ENCODE measurements at regions not wholly inside any gene's neighbourhood (a gene's known extent, or its start where the extent isn't known, plus 50 kb on each side); places are given as distances from the start of the nearest gene placed in this dataset.

- no peak for DNase-seq (ENCODE audit: low read depth in 1 of 2, low spot score in 1 of 2)
Observed at GRCh38 chr12:14148489-14149270, 167.3 kb upstream of the GRIN2B start.

GRCh38 chr12:14153803-14154202 is 172.4 kb upstream of the GRIN2B start:
- DNase-seq (ENCODE audit: low read depth in 1 of 2, low spot score in 1 of 2), result no peak

GRCh38 chr12:14156606-14157005 is 175.2 kb upstream of the GRIN2B start:
- DNase-seq (ENCODE audit: low read depth in 1 of 2, low spot score in 1 of 2), result no peak

GRCh38 chr12:14157088-14157747 is 175.8 kb upstream of the GRIN2B start:
- no peak for DNase-seq (ENCODE audit: low read depth in 1 of 2, low spot score in 1 of 2)

- no peak for DNase-seq (ENCODE audit: low read depth in 1 of 2, low spot score in 1 of 2)
Observed at GRCh38 chr12:14164266-14164665, 182.9 kb upstream of the GRIN2B start.

- peak in 1 of 2 donors; percentile 1 for DNase-seq (ENCODE audit: low read depth in 1 of 2, low spot score in 1 of 2)
Observed at GRCh38 chr12:14167005-14167628, 185.7 kb upstream of the GRIN2B start.

- DNase-seq (ENCODE audit: low read depth in 1 of 2, low spot score in 1 of 2), result no peak
Observed at GRCh38 chr12:14169281-14169680, 187.9 kb upstream of the GRIN2B start.

- DNase-seq (ENCODE audit: low read depth in 1 of 2, low spot score in 1 of 2), result no peak
Observed at GRCh38 chr12:14171106-14171505, 189.7 kb upstream of the GRIN2B start.

GRCh38 chr12:14175206-14175605 is 190.3 kb upstream of the ATF7IP start:
- no peak for DNase-seq (ENCODE audit: low read depth in 1 of 2, low spot score in 1 of 2)

GRCh38 chr12:14185427-14186192 is 179.9 kb upstream of the ATF7IP start:
- peak in 1 of 2 donors; percentile 3 for DNase-seq (ENCODE audit: low read depth in 1 of 2, low spot score in 1 of 2)

GRCh38 chr12:14186193-14186502 is 179.3 kb upstream of the ATF7IP start:
- no peak for DNase-seq (ENCODE audit: low read depth in 1 of 2, low spot score in 1 of 2)

- no peak for DNase-seq (ENCODE audit: low read depth in 1 of 2, low spot score in 1 of 2)
Observed at GRCh38 chr12:14187002-14187401, 178.5 kb upstream of the ATF7IP start.

- no peak for DNase-seq (ENCODE audit: low read depth in 1 of 2, low spot score in 1 of 2)
Observed at GRCh38 chr12:14187966-14188365, 177.5 kb upstream of the ATF7IP start.

GRCh38 chr12:14188744-14189143 is 176.7 kb upstream of the ATF7IP start:
- DNase-seq (ENCODE audit: low read depth in 1 of 2, low spot score in 1 of 2), result no peak

- DNase-seq (ENCODE audit: low read depth in 1 of 2, low spot score in 1 of 2), result no peak
Observed at GRCh38 chr12:14190694-14191093, 174.8 kb upstream of the ATF7IP start.

GRCh38 chr12:14191612-14192011 is 173.9 kb upstream of the ATF7IP start:
- no peak for DNase-seq (ENCODE audit: low read depth in 1 of 2, low spot score in 1 of 2)

GRCh38 chr12:14193639-14194038 is 171.8 kb upstream of the ATF7IP start:
- DNase-seq (ENCODE audit: low read depth in 1 of 2, low spot score in 1 of 2), result no peak

GRCh38 chr12:14194572-14194971 is 170.9 kb upstream of the ATF7IP start:
- no peak for DNase-seq (ENCODE audit: low read depth in 1 of 2, low spot score in 1 of 2)

- DNase-seq (ENCODE audit: low read depth in 1 of 2, low spot score in 1 of 2), result no peak
Observed at GRCh38 chr12:14199455-14200198, 165.9 kb upstream of the ATF7IP start.

GRCh38 chr12:14200598-14200997 is 164.9 kb upstream of the ATF7IP start:
- DNase-seq (ENCODE audit: low read depth in 1 of 2, low spot score in 1 of 2), result no peak

- no peak for DNase-seq (ENCODE audit: low read depth in 1 of 2, low spot score in 1 of 2)
Observed at GRCh38 chr12:14201291-14201690, 164.2 kb upstream of the ATF7IP start.

Data from activated T-helper 1 cell treated with anti-CD3 and anti-CD28 coated beads, Interleukin-2, amount 50 U/mL, for 16 hours (primary cell).